ENCODE measurements at regions not wholly inside any gene's neighbourhood (a gene's known extent, or its start where the extent isn't known, plus 50 kb on each side); places are given as distances from the start of the nearest gene placed in this dataset.

DNA sequence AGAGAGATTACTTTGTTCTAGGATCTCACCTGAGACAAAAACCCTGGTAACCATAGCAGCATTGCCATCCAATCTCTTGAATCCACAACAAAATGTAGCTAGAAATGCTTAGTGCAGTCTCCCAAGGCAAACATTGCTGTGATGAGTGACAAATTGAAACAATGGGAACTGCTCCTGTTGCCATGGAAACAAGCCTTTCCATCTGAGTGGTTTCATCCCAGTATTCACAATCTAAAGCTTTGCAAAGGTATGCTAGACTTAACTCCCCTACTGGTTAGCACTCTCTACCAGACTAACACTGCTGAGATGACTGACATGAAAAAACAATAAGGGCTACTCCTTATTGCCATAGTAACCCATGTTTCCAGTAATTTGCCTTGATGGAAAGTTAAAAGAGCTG, 172.6 kb upstream of the CNTN3 start:
- Histone ChIP-seq H3K4me1 (ENCODE audit: control insufficient read depth, insufficient read depth, low read depth, low read length) (no peaks in the 10 kb centered on the region), H3K27ac (ENCODE audit: low read length, poor library complexity, severe bottlenecking) (no peak overlapping the region), H3K27me3 (ENCODE audit: control insufficient read depth in 1 of 2, insufficient read depth in 1 of 2, low read length in 2 of 2) (no peaks in the 10 kb centered on the region), H3K23ac (ENCODE audit: low read length in 2 of 2) (no peak overlapping the region), H3K14ac (ENCODE audit: low read length in 2 of 2) (no peak overlapping the region), H2AFZ (ENCODE audit: low read depth, low read length) (no peak overlapping the region), H3K9me3 (ENCODE audit: control insufficient read depth, low read length) (no peaks in the 10 kb centered on the region), H2BK5ac (ENCODE audit: low read depth, low read length, poor library complexity, severe bottlenecking) (no peak overlapping the region), H2BK120ac (ENCODE audit: low read depth, low read length) (no peak overlapping the region), H2AK5ac (ENCODE audit: low read length, severe bottlenecking) (no peak overlapping the region), H2BK12ac (ENCODE audit: low read length in 2 of 2) (no peak overlapping the region), H3K4ac (ENCODE audit: low read depth in 1 of 2, low read length in 2 of 2) (no peak overlapping the region), H2BK15ac (ENCODE audit: low read depth, poor library complexity, severe bottlenecking) (no peak overlapping the region), H3K36me3 (ENCODE audit: control insufficient read depth in 1 of 2, insufficient read depth in 2 of 2, low read depth in 1 of 2, low read length in 2 of 2) (no peaks in the 10 kb centered on the region), H3K9ac (ENCODE audit: low read length) (no peak overlapping the region), H4K91ac (ENCODE audit: low read length) (no peak overlapping the region), H3K4me2 (ENCODE audit: low read length, poor library complexity, severe bottlenecking) (no peak overlapping the region), H3K79me1 (replicated peaks; ENCODE audit: low read length, poor library complexity, severe bottlenecking) (no peaks in the 10 kb centered on the region), H3K18ac (ENCODE audit: low read depth in 1 of 2, low read length in 2 of 2) (no peak overlapping the region), H3K4me3 (ENCODE audit: insufficient read depth in 1 of 2, low read depth in 1 of 2, low read length in 2 of 2) (no peak overlapping the region), H4K8ac (ENCODE audit: low read length) (no peak overlapping the region)
- no peak for DNase-seq

DNA sequence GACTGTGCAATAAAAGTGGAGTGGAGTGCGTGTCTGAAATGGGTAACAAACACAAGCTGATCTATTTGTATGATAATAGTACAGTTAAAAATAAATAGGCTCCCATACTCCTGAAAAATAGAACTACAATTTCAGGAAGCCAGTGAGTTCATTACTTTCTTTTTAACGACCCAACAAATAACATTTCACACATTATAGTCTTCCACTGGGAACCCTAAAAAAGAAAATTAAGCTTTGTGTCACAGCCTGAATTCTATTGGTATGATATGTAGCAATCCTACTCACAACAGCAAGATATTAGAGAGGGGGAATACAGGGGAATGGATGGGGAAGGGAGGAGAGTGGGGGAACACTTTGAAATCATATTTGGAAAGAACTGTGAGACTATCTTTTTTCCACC, 156.9 kb upstream of the CNTN3 start:
- Histone ChIP-seq H3K27me3 (ENCODE audit: control insufficient read depth in 1 of 2, insufficient read depth in 1 of 2, low read length in 2 of 2) (no peaks in the 10 kb centered on the region), H3K79me1 (replicated peaks; ENCODE audit: low read length, poor library complexity, severe bottlenecking) (no peaks in the 10 kb centered on the region), H3K9ac (ENCODE audit: low read length) (no peak overlapping the region), H3K14ac (ENCODE audit: low read length in 2 of 2) (no peak overlapping the region), H2BK12ac (ENCODE audit: low read length in 2 of 2) (no peak overlapping the region), H3K4ac (ENCODE audit: low read depth in 1 of 2, low read length in 2 of 2) (no peak overlapping the region), H4K8ac (ENCODE audit: low read length) (no peak overlapping the region), H3K4me2 (ENCODE audit: low read length, poor library complexity, severe bottlenecking) (no peak overlapping the region), H2BK5ac (ENCODE audit: low read depth, low read length, poor library complexity, severe bottlenecking) (no peak overlapping the region), H3K4me3 (ENCODE audit: insufficient read depth in 1 of 2, low read depth in 1 of 2, low read length in 2 of 2) (no peak overlapping the region), H2AFZ (ENCODE audit: low read depth, low read length) (no peak overlapping the region), H2BK15ac (ENCODE audit: low read depth, poor library complexity, severe bottlenecking) (no peak overlapping the region), H2AK5ac (ENCODE audit: low read length, severe bottlenecking) (no peak overlapping the region), H3K23ac (ENCODE audit: low read length in 2 of 2) (no peak overlapping the region), H3K18ac (ENCODE audit: low read depth in 1 of 2, low read length in 2 of 2) (no peak overlapping the region), H2BK120ac (ENCODE audit: low read depth, low read length) (no peak overlapping the region), H3K4me1 (ENCODE audit: control insufficient read depth, insufficient read depth, low read depth, low read length) (no peaks in the 10 kb centered on the region), H3K27ac (ENCODE audit: low read length, poor library complexity, severe bottlenecking) (no peak overlapping the region), H3K36me3 (ENCODE audit: control insufficient read depth in 1 of 2, insufficient read depth in 2 of 2, low read depth in 1 of 2, low read length in 2 of 2) (no peaks in the 10 kb centered on the region), H4K91ac (ENCODE audit: low read length) (no peak overlapping the region), H3K9me3 (ENCODE audit: control insufficient read depth, low read length) (no peaks in the 10 kb centered on the region)
- WGBS = 50% methylated on average over 1 of the region's 2 CpGs
- no peak for DNase-seq

DNA sequence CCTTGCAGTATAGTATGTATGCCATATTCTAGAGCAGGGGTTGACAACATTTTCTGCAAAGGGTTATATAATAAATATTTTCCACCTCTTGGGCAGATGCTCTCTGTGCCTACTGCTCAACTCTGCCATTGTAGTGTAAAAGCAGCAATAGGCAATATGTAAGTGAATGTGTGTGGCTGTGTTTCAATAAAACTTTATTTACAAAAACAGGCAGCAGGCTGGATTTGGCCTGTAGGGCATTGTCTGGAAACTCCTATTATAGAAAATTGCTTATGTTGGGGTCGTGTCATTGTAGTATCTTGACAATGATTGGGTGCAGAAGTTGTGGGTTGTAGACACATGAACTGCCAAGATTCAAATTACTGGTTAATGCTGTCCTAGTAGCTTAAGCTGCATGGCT, 153.6 kb upstream of the CNTN3 start:
- Histone ChIP-seq H3K14ac (ENCODE audit: low read length in 2 of 2) (no peak overlapping the region), H3K9me3 (ENCODE audit: control insufficient read depth, low read length) (no peaks in the 10 kb centered on the region), H3K4me2 (ENCODE audit: low read length, poor library complexity, severe bottlenecking) (no peak overlapping the region), H3K23ac (ENCODE audit: low read length in 2 of 2) (no peak overlapping the region), H3K27me3 (ENCODE audit: control insufficient read depth in 1 of 2, insufficient read depth in 1 of 2, low read length in 2 of 2) (no peaks in the 10 kb centered on the region), H3K4me1 (ENCODE audit: control insufficient read depth, insufficient read depth, low read depth, low read length) (no peaks in the 10 kb centered on the region), H4K8ac (ENCODE audit: low read length) (no peak overlapping the region), H2BK12ac (ENCODE audit: low read length in 2 of 2) (no peak overlapping the region), H3K36me3 (ENCODE audit: control insufficient read depth in 1 of 2, insufficient read depth in 2 of 2, low read depth in 1 of 2, low read length in 2 of 2) (no peaks in the 10 kb centered on the region), H2BK5ac (ENCODE audit: low read depth, low read length, poor library complexity, severe bottlenecking) (no peak overlapping the region), H3K4me3 (ENCODE audit: insufficient read depth in 1 of 2, low read depth in 1 of 2, low read length in 2 of 2) (no peak overlapping the region), H2AK5ac (ENCODE audit: low read length, severe bottlenecking) (no peak overlapping the region), H4K91ac (ENCODE audit: low read length) (no peak overlapping the region), H3K18ac (ENCODE audit: low read depth in 1 of 2, low read length in 2 of 2) (no peak overlapping the region), H3K4ac (ENCODE audit: low read depth in 1 of 2, low read length in 2 of 2) (no peak overlapping the region), H2AFZ (ENCODE audit: low read depth, low read length) (no peak overlapping the region), H3K27ac (ENCODE audit: low read length, poor library complexity, severe bottlenecking) (no peak overlapping the region), H3K79me1 (replicated peaks; ENCODE audit: low read length, poor library complexity, severe bottlenecking) (no peaks in the 10 kb centered on the region), H3K9ac (ENCODE audit: low read length) (no peak overlapping the region), H2BK15ac (ENCODE audit: low read depth, poor library complexity, severe bottlenecking) (no peak overlapping the region), H2BK120ac (ENCODE audit: low read depth, low read length) (no peak overlapping the region)
- DNase-seq = no peak
- WGBS = 50% methylated on average over 1 of the region's 1 CpG

DNA sequence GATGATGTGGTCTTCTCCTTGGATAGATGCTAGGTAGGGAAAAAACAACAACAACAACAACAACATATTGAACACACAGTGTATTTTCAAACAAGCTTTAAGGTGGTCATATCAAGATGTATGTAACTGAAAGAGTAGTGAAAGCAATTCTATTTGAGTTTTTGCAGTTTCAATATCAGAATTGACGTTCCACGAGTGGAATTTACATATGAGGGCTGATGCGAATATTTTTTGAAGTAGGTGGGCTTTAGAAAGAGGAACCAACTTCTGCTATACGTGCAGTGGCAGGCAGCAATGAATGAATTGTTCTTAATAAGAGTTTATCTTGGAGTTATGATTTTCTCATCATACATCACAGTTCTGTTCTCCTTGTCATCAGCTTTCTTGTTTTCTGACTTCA, 151.9 kb upstream of the CNTN3 start:
- Histone ChIP-seq H3K18ac (ENCODE audit: low read depth in 1 of 2, low read length in 2 of 2) (no peak overlapping the region), H2BK5ac (ENCODE audit: low read depth, low read length, poor library complexity, severe bottlenecking) (no peak overlapping the region), H3K9ac (ENCODE audit: low read length) (no peak overlapping the region), H2BK15ac (ENCODE audit: low read depth, poor library complexity, severe bottlenecking) (no peak overlapping the region), H3K4ac (ENCODE audit: low read depth in 1 of 2, low read length in 2 of 2) (no peak overlapping the region), H3K36me3 (ENCODE audit: control insufficient read depth in 1 of 2, insufficient read depth in 2 of 2, low read depth in 1 of 2, low read length in 2 of 2) (no peaks in the 10 kb centered on the region), H3K4me2 (ENCODE audit: low read length, poor library complexity, severe bottlenecking) (no peak overlapping the region), H3K79me1 (replicated peaks; ENCODE audit: low read length, poor library complexity, severe bottlenecking) (no peaks in the 10 kb centered on the region), H3K14ac (ENCODE audit: low read length in 2 of 2) (no peak overlapping the region), H3K27me3 (ENCODE audit: control insufficient read depth in 1 of 2, insufficient read depth in 1 of 2, low read length in 2 of 2) (no peaks in the 10 kb centered on the region), H3K27ac (ENCODE audit: low read length, poor library complexity, severe bottlenecking) (no peak overlapping the region), H2AK5ac (ENCODE audit: low read length, severe bottlenecking) (no peak overlapping the region), H3K4me3 (ENCODE audit: insufficient read depth in 1 of 2, low read depth in 1 of 2, low read length in 2 of 2) (no peak overlapping the region), H4K91ac (ENCODE audit: low read length) (no peak overlapping the region), H2BK12ac (ENCODE audit: low read length in 2 of 2) (no peak overlapping the region), H3K23ac (ENCODE audit: low read length in 2 of 2) (no peak overlapping the region), H2AFZ (ENCODE audit: low read depth, low read length) (no peak overlapping the region), H3K4me1 (ENCODE audit: control insufficient read depth, insufficient read depth, low read depth, low read length) (no peaks in the 10 kb centered on the region), H4K8ac (ENCODE audit: low read length) (no peak overlapping the region), H2BK120ac (ENCODE audit: low read depth, low read length) (no peak overlapping the region), H3K9me3 (ENCODE audit: control insufficient read depth, low read length) (no peaks in the 10 kb centered on the region)
- 73% methylated on average over 3 of the region's 4 CpGs for WGBS
- DNase-seq = no peak

Measured in mesenchymal stem cell (in vitro differentiated cells and primary cell).